NOMO-1 treated with dmso at 0.1 percent for 144 hours (cell line): ENCODE measurements at regions not wholly inside any gene's neighbourhood (a gene's known extent, or its start where the extent isn't known, plus 50 kb on each side); places are given as distances from the start of the nearest gene placed in this dataset.
"Not testable (repeated sequence)": the region's sequence is repeated elsewhere in the genome, so short reads cannot be mapped to it uniquely, and the experiment has no call there.

Source experiments
- DNase-seq: peaks from one replicate; lab custom pipeline; 2025; ENCODE audit not compliant: unreplicated experiment; lab: John Stamatoyannopoulos, UW

DNA sequence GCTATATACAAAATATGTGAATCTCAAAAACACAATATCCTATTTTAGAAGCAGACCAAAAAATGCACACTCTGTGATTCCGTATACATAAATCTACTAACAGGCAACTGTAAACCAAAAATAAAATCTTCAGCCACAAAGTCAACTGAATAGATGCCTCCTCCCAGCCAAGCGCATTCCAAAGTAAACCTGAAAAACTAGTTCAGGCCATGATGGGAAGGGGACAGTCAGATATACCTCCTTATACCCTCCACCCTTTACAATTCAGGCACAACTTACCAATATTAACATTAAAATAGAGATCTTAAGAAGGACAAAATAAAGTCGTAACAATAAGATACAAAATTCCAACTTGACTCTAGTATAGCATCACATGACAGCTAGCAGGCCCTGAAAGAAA lies 1604.5 kb upstream of the NUDT12 start:
- DNase-seq, result no peak

GRCh38 chr5:105163547-105163946 lies 1601.0 kb upstream of the NUDT12 start:
- DNase-seq, result no peak

DNA sequence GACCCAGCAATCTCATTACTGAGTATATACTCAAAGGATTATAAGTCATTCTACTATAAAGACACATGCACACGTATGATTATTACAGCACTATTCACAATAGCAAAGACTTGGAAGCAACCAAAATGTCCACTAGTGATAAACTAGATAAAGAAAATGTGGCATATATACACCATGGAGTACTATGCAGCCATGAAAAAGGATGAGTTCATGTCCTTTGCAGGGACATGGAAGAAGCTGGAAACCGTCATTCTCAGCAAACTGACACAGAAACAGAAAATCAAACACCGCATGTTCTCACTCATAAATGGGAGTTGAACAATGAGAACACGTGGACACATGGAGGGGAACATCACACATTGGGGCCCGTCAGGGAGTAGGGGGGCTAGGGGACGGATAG lies 1600.0 kb upstream of the NUDT12 start:
- DNase-seq, result not testable (repeated sequence)

GRCh38 chr5:105158526-105158925 lies 1595.9 kb upstream of the NUDT12 start:
- DNase-seq, result no peak

DNA sequence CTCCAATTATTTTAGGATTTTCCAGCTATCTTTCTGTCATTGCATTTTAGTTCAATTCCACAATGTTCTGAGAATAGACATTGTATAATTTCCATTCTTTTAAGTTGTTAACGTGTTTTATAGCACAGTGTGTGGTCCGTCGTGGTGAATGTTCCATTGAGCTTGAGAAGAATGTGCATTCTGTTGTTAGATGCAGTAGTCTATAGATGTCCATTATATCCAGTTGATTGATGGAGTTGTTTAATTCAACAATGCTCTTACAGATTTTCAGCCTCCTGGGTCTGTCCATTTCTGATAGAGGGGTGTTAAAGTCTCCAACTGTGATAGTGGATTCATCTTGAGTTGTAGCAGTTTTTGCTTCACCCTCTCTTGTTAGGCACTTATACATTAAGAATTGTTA lies 1587.7 kb upstream of the NUDT12 start:
- DNase-seq, result no peak

GRCh38 chr5:105146867-105147266 lies 1584.3 kb upstream of the NUDT12 start:
- no peak for DNase-seq

GRCh38 chr5:105145152-105145551 lies 1582.6 kb upstream of the NUDT12 start:
- DNase-seq, result no peak

DNA sequence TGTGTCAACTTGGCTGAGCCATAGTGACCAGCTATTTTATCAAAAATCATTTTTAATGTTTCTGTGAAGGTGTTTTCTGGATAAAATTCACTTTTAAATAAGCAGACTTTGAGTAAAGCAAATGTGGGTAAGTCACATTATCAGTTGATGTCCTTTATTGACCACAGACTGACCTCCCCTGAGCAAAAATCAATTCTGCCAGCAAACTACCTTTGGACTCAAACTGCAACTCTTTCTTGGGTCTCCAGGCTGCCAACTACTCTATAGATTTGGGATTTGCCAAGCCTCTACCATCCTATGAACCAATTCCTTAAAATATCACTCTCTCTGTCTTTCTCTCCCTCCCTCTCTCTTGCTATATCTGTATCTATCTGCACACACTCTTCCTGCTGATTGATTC lies 1571.7 kb upstream of the NUDT12 start:
- DNase-seq, result no peak

DNA sequence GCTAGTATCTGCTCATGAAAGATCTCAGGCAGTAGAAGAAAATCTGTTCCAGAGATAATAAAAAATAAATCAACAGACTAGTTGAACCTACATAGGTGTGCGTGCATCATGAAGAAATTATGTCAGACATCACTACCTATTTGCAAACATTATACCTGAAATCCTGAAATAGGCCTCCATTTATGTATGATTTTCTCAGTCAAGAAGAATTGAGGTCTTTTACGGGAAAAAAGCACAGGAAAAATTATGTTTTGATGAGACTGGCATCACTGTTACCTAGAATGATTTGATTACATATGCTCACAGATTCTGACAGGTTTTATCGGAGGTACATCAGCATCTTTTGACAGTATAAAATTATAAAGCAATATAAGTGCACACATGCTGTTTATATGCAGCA lies 1570.5 kb upstream of the NUDT12 start:
- no peak for DNase-seq

DNA sequence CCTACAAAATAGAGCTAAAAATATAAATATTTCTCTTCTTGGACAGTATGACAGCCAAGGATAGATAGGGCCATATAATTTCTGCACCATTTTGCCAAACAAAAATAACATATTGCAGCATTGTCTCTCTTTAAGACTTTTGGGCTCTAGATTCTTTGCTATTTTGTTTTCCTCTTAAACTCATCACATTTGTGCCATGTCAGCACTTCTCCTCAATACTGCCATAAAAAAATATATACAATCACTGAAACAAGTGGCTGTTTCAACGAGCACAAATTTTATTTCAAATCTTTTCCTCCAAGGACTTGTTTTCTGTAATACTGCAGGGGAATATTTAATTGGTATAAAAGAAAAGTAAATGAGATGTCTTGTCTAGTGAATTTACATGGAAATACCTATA lies 1570.0 kb upstream of the NUDT12 start:
- no peak for DNase-seq

- no peak for DNase-seq
Observed at GRCh38 chr5:105131045-105131444, 1568.5 kb upstream of the NUDT12 start.

DNA sequence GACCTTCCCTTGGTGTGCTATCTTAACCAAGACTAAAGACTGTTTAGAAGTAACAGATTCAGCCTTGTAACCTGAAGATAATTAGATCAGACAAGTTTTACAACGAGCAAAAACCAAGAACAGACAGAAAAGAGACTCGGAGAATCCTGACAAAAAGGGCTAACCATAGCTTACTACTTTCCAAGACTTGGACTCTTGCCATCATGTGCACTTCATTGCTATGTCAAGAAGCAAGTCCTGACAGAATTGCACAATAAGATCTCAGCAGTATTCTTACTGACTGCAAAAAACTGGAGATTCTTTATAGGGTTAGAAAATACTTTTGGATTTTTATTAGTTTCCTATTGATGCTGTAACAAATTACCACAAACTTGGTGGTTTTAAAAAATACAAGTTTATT lies 1539.0 kb upstream of the NUDT12 start:
- DNase-seq, result no peak

- DNase-seq, result no peak
Observed at GRCh38 chr5:105088961-105089360, 1526.4 kb upstream of the NUDT12 start.

GRCh38 chr5:105088102-105088501 lies 1525.5 kb upstream of the NUDT12 start:
- DNase-seq, result no peak

DNA sequence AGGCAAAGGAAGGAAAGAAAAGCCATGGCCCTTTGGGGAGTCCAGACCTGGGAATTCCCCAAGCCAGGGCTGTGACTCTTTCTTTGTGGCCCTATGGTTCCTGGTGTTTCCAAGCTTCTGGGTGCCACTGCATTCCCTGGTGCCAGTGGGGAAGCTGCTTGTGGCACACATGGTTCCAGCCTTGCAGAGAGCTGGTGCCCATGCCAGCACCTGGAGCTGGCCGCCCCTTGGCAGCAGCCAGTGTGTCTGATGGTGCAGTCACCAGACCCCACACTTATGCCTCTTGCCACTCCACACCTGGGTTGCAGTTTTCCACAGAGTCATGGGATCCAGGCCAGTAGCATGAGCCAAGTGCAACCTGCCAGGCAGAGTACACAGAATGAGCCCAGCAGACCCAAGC lies 1495.3 kb upstream of the NUDT12 start:
- no peak for DNase-seq

DNA sequence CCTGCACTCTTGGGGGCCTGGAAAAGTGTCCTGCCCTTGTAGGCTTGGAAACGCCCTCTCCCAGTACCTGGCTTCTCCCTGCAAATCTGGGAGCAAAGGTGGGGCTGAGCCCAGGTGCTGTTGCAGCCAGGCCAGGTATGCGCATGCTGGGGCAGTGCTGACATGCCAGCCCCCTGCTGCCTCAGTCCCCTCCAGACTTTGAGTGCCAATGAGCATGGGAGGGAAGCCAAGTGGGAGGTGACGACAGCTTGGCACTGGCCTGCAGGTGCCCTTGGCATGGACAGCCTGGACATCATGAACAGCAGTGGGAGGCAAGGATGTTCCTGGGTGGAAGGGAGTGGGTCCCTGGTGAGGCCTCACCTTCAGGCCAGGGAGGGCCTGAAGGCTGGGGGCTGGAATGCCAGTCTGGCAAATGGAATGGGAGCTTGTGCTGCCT lies 1494.4 kb upstream of the NUDT12 start:
- no peak for DNase-seq

- no peak for DNase-seq
Observed at GRCh38 chr5:105054406-105054805, 1491.8 kb upstream of the NUDT12 start.

- DNase-seq, result no peak
Observed at GRCh38 chr5:105042623-105043022, 1480.0 kb upstream of the NUDT12 start.

DNA sequence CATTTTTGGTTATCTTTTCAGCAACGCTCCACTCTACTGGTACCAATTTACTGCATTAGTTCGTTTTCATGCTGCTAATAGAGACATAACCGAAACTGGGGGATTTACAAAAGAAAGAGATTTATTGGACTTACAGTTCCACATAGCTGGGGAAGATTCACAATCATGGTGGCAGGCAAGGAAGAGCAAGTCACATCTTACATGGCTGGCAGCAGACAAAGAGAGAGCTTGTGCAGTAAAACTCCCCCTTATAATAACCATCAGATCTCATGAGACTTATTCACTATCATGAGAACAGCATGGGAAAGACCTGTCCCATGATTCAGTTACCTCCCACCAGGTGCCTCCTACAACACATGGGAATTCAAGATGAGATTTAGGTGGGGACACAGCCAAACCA lies 1474.2 kb upstream of the NUDT12 start:
- DNase-seq, result not testable (repeated sequence)

GRCh38 chr5:105034401-105034763 lies 1471.8 kb upstream of the NUDT12 start:
- DNase-seq, result no peak

DNA sequence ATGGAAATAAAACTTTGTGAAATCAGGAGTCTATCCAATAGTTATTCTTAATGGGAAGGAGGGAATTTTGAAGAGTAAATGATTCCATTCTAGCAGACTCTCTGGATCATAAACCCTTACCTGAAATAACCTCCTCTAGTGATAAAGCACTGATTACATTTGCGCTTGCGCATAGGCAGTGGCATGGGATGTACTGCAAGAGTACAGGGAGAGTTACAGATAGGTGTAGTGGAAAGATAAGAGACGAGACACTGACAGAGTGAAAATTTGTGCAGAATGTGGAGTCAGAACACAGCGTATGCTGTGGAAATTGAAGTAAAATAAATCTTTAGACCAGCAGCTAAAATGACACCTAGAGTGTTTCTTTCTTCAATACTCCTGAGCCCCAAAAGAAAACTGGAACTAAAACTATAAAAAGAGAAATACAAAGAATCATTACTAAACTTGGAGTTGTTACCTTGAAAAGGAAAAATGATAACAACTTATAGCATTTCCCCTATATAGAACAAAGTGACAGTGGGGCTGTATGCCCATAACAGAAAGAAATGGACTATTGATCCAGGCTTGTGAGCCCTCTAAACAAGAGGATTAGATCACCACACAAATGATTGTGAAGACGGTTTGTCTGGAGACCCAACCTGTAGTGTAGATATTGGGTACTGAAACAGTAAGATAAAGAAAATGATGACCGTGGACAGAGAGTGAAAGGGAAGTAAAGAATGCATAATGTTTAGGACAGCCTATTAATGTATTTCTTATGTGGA lies 1471.2 kb upstream of the NUDT12 start:
- DNase-seq, result no peak

DNA sequence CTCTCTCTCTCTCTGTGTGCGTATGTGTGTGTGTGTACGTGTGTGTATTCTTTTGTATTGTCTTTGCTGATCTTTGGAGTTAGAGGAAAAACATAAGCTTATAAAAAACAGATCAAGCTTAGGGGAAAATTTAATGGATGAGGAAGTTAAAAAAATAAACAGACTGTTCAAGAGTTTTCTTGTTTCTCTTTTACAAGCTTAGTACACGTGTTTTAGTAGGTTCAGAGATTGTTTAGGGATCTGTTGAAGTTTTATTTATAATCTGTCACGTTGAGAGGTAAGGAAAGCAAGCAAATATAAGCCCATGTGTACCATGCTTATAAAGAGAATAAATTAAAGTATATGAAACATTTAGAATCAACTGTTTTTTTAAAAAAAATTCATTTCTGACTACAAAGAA lies 1470.3 kb upstream of the NUDT12 start:
- no peak for DNase-seq

GRCh38 chr5:105030153-105030552 lies 1467.6 kb upstream of the NUDT12 start:
- DNase-seq, result no peak
